Naive thymus-derived CD4-positive, alpha-beta T cell (primary cell): ENCODE measurements at regions not wholly inside any gene's neighbourhood (a gene's known extent, or its start where the extent isn't known, plus 50 kb on each side); places are given as distances from the start of the nearest gene placed in this dataset.

Experiments used
- ATAC-seq: fragments of 150-1000 bp; cut with Tn5 transposase; 2 replicates; pipeline ENCODE4 v1.10.0; 2021; ENCODE audit warnings: mild to moderate bottlenecking, moderate library complexity
- CTCF ChIA-PET: fragments of 350-600 bp; sonication (Branson Sonifier 250); formaldehyde crosslinking; loops from one replicate; lab custom pipeline; 2021; ENCODE audit warnings: antibody characterized with exemption; lab: Charles Lee
- POLR2A ChIA-PET: fragments of 350-600 bp; sonication (Branson Sonifier 250); formaldehyde crosslinking; loops from one replicate; lab custom pipeline; 2021; ENCODE audit warnings: antibody characterized with exemption, inconsistent platforms; lab: Charles Lee
- DNase-seq, 9 donors: peaks; one replicate each; pipeline versions ENCODE4 v3.0.0 to v3.0.0-alpha.2; 2020 to 2022; ENCODE audit warnings: mixed read lengths in 1 of 9
- H3K27ac ChIP-seq: one replicate; pipeline ENCODE4 v1.7.0; 2013; ENCODE audit warnings: mild to moderate bottlenecking, low read depth, low read length, moderate library complexity
- H3K27me3 ChIP-seq, 2 donors: one replicate each; pipeline ENCODE4 v1.7.0; 2013; ENCODE audit warnings: low read length in 2 of 2, mild to moderate bottlenecking in 2 of 2, moderate library complexity in 2 of 2; ENCODE audit not compliant: control insufficient read depth in 2 of 2, insufficient read depth in 2 of 2
- H3K36me3 ChIP-seq, 3 experiments: 1 replicate in 2 of 3; 2 replicates in 1 of 3; pipeline ENCODE4 v1.7.0; 2013; ENCODE audit warnings: low read length in 3 of 3, mild to moderate bottlenecking in 3 of 3, moderate library complexity in 1 of 3; ENCODE audit not compliant: insufficient read depth in 3 of 3, control insufficient read depth in 2 of 3
- H3K4me1 ChIP-seq, 2 donors: one replicate each; pipeline ENCODE4 v1.7.0; 2013; ENCODE audit warnings: low read length in 2 of 2, mild to moderate bottlenecking in 2 of 2, moderate library complexity in 1 of 2; ENCODE audit not compliant: control insufficient read depth in 2 of 2, insufficient read depth in 2 of 2
- H3K4me3 ChIP-seq: 2 replicates; pipeline ENCODE4 v1.7.0; 2013; ENCODE audit warnings: mild to moderate bottlenecking, low read length
- H3K9me3 ChIP-seq, 3 experiments: 1 replicate in 2 of 3; 2 replicates in 1 of 3; pipeline ENCODE4 v1.7.0; 2013; ENCODE audit warnings: low read length in 3 of 3; ENCODE audit not compliant: control insufficient read depth in 2 of 3
- H3K27ac Mint-ChIP-seq, 9 donors: one replicate each; pipeline ENCODE4 v1.8.0; 2020 to 2022; ENCODE audit warnings: mixed read lengths in 9 of 9, mild to moderate bottlenecking in 8 of 9, moderate library complexity in 5 of 9, inconsistent platforms in 2 of 9
- H3K27me3 Mint-ChIP-seq, 5 donors: one replicate each; pipeline ENCODE4 v1.8.0; 2021 to 2022; ENCODE audit warnings: mixed read lengths in 5 of 5, mild to moderate bottlenecking in 1 of 5
- H3K36me3 Mint-ChIP-seq, 5 donors: one replicate each; pipeline ENCODE4 v1.8.0; 2020 to 2022; ENCODE audit warnings: mixed read lengths in 5 of 5, mild to moderate bottlenecking in 3 of 5, inconsistent platforms in 1 of 5
- H3K4me1 Mint-ChIP-seq, 7 donors: one replicate each; pipeline ENCODE4 v1.8.0; 2020 to 2022; ENCODE audit warnings: mixed read lengths in 7 of 7, mild to moderate bottlenecking in 3 of 7, inconsistent platforms in 1 of 7
- H3K4me3 Mint-ChIP-seq, 10 donors: one replicate each; pipeline ENCODE4 v1.8.0; 2020 to 2022; ENCODE audit warnings: mild to moderate bottlenecking in 10 of 10, mixed read lengths in 10 of 10, moderate library complexity in 6 of 10, inconsistent platforms in 2 of 10
- H3K9me3 Mint-ChIP-seq, 11 donors: one replicate each; pipeline ENCODE4 v1.8.0; 2020 to 2022; ENCODE audit warnings: mixed read lengths in 11 of 11, mild to moderate bottlenecking in 4 of 11, inconsistent platforms in 1 of 11, moderate library complexity in 1 of 11
- intact Hi-C, 2 donors: fragments of 100-400 bp; cut with micrococcal nuclease; formaldehyde crosslinking; loops; one replicate each; pipeline ENCODE4 v1.15.1; 2023

- H3K27ac Mint-ChIP-seq: no peak overlapping the region
- intact Hi-C loops: no loop called here
- no peak for DNase-seq
- H3K4me3 Mint-ChIP-seq: no peak overlapping the region
- H3K27ac ChIP-seq: no peak overlapping the region
- no peaks in the 10 kb centered on the region for H3K9me3 ChIP-seq
- H3K27me3 Mint-ChIP-seq: peaks cover 9 to 37% (median 25%) of the 10 kb centered on the region in 5 donors
- no peaks in the 10 kb centered on the region for H3K4me1 ChIP-seq
- ChIA-PET CTCF (interaction anchor here (0.6 kb wide), 1 partner anchor 127 kb away, joined by 3 read pairs; no protein-coding TSS in a partner anchor), POLR2A (no interaction called here)
- no peaks in the 10 kb centered on the region for H3K36me3 Mint-ChIP-seq
- H3K27me3 ChIP-seq: no peaks in the 10 kb centered on the region
- peaks cover 0 to 9% (median 0%) of the 10 kb centered on the region in 11 donors for H3K9me3 Mint-ChIP-seq
- no peaks in the 10 kb centered on the region for H3K4me1 Mint-ChIP-seq
- no peak overlapping the region for H3K4me3 ChIP-seq
- H3K36me3 ChIP-seq: no peaks in the 10 kb centered on the region
- ATAC-seq: no peak
Observed at GRCh38 chr15:92224843-92225242, 168.8 kb upstream of the ST8SIA2 start.

- no peak overlapping the region for H3K4me3 Mint-ChIP-seq
- H3K4me1 Mint-ChIP-seq: no peaks in the 10 kb centered on the region
- Histone ChIP-seq H3K4me1 (no peaks in the 10 kb centered on the region), H3K27ac (no peak overlapping the region), H3K36me3 (no peaks in the 10 kb centered on the region), H3K27me3 (no peaks in the 10 kb centered on the region), H3K4me3 (no peak overlapping the region), H3K9me3 (no peaks in the 10 kb centered on the region)
- DNase-seq: no peak
- intact Hi-C loops: loop anchor here (1.0 to 2.0 kb wide), 2 partner anchors 129 to 923 kb away; no protein-coding TSS in a partner anchor
- no peak for ATAC-seq
- ChIA-PET CTCF (no interaction called here), POLR2A (no interaction called here)
- H3K36me3 Mint-ChIP-seq: no peaks in the 10 kb centered on the region
- H3K9me3 Mint-ChIP-seq: peaks cover 0 to 9% (median 0%) of the 10 kb centered on the region in 11 donors
- no peak overlapping the region for H3K27ac Mint-ChIP-seq
- peaks cover 9 to 41% (median 29%) of the 10 kb centered on the region in 5 donors for H3K27me3 Mint-ChIP-seq
Observed at GRCh38 chr15:92226020-92226612, 167.6 kb upstream of the ST8SIA2 start.

- Mint-ChIP-seq H3K4me1 (peaks cover 0 to 1% (median 0%) of the 10 kb centered on the region in 7 donors), H3K27ac (no peak overlapping the region), H3K9me3 (peaks cover 0 to 12% (median 3%) of the 10 kb centered on the region in 11 donors), H3K36me3 (no peaks in the 10 kb centered on the region), H3K4me3 (no peak overlapping the region), H3K27me3 (peaks cover 8 to 59% (median 46%) of the 10 kb centered on the region in 5 donors)
- Histone ChIP-seq H3K4me3 (no peak overlapping the region), H3K27ac (no peak overlapping the region), H3K27me3 (no peaks in the 10 kb centered on the region), H3K4me1 (no peaks in the 10 kb centered on the region), H3K36me3 (no peaks in the 10 kb centered on the region), H3K9me3 (no peaks in the 10 kb centered on the region)
- POLR2A ChIA-PET: no interaction called here
- CTCF ChIA-PET: interaction anchor here (0.6 kb wide), 1 partner anchor 60 kb away, joined by 3 read pairs; no protein-coding TSS in a partner anchor
- no peak for ATAC-seq
- intact Hi-C loops: no loop called here
- DNase-seq: no peak
Observed at GRCh38 chr15:92228830-92229229, 164.9 kb upstream of the ST8SIA2 start.

- no peaks in the 10 kb centered on the region for H3K4me1 ChIP-seq
- Mint-ChIP-seq H3K27ac (no peak overlapping the region), H3K9me3 (peaks cover 0 to 23% (median 11%) of the 10 kb centered on the region in 11 donors), H3K4me1 (peaks cover 0 to 1% (median 0%) of the 10 kb centered on the region in 7 donors), H3K4me3 (no peak overlapping the region), H3K27me3 (peaks cover 7 to 60% (median 50%) of the 10 kb centered on the region in 5 donors), H3K36me3 (peaks cover 0 to 6% (median 0%) of the 10 kb centered on the region in 5 donors)
- peaks cover 0 to 4% (median 0%) of the 10 kb centered on the region in 3 experiments for H3K9me3 ChIP-seq
- no peak for ATAC-seq
- ChIA-PET POLR2A (no interaction called here), CTCF (no interaction called here)
- H3K36me3 ChIP-seq: no peaks in the 10 kb centered on the region
- DNase-seq: no peak
- no peak overlapping the region for H3K27ac ChIP-seq
- no peaks in the 10 kb centered on the region for H3K27me3 ChIP-seq
- H3K4me3 ChIP-seq: no peak overlapping the region
- intact Hi-C loops: no loop called here
Observed at GRCh38 chr15:92231461-92231860, 162.2 kb upstream of the ST8SIA2 start.

GRCh38 chr15:92232317-92232716, 161.4 kb upstream of the ST8SIA2 start:
- H3K4me3 ChIP-seq: no peak overlapping the region
- ChIA-PET CTCF (no interaction called here), POLR2A (no interaction called here)
- Mint-ChIP-seq H3K4me3 (no peak overlapping the region), H3K27me3 (peaks cover 9 to 64% (median 51%) of the 10 kb centered on the region in 5 donors), H3K9me3 (peaks cover 0 to 29% (median 12%) of the 10 kb centered on the region in 11 donors), H3K36me3 (peaks cover 0 to 6% (median 0%) of the 10 kb centered on the region in 5 donors), H3K4me1 (peaks cover 0 to 1% (median 0%) of the 10 kb centered on the region in 7 donors), H3K27ac (no peak overlapping the region)
- intact Hi-C loops: no loop called here
- peaks cover 0 to 4% (median 0%) of the 10 kb centered on the region in 3 experiments for H3K9me3 ChIP-seq
- no peak for ATAC-seq
- no peaks in the 10 kb centered on the region for H3K27me3 ChIP-seq
- no peak overlapping the region for H3K27ac ChIP-seq
- H3K4me1 ChIP-seq: no peaks in the 10 kb centered on the region
- DNase-seq: no peak
- H3K36me3 ChIP-seq: no peaks in the 10 kb centered on the region

- POLR2A ChIA-PET: no interaction called here
- Histone ChIP-seq H3K4me1 (no peaks in the 10 kb centered on the region), H3K27ac (no peak overlapping the region), H3K36me3 (no peaks in the 10 kb centered on the region), H3K4me3 (no peak overlapping the region), H3K9me3 (peaks cover 0 to 4% (median 0%) of the 10 kb centered on the region in 3 experiments), H3K27me3 (no peaks in the 10 kb centered on the region)
- Mint-ChIP-seq H3K4me1 (peaks cover 0 to 1% (median 0%) of the 10 kb centered on the region in 7 donors), H3K36me3 (peaks cover 0 to 6% (median 0%) of the 10 kb centered on the region in 5 donors), H3K9me3 (peaks cover under 1 to 32% (median 13%) of the 10 kb centered on the region in 11 donors), H3K27me3 (peaks cover 9 to 69% (median 55%) of the 10 kb centered on the region in 5 donors), H3K27ac (no peak overlapping the region), H3K4me3 (no peak overlapping the region)
- no peak for DNase-seq
- intact Hi-C loops: no loop called here
- CTCF ChIA-PET: no interaction called here
- ATAC-seq: no peak
Observed at GRCh38 chr15:92232876-92233275, 160.8 kb upstream of the ST8SIA2 start.

GRCh38 chr15:92243227-92243626, 150.5 kb upstream of the ST8SIA2 start:
- no peak for DNase-seq
- Histone ChIP-seq H3K36me3 (no peaks in the 10 kb centered on the region), H3K4me1 (no peaks in the 10 kb centered on the region), H3K9me3 (peaks cover 0 to 4% (median 0%) of the 10 kb centered on the region in 3 experiments), H3K4me3 (no peak overlapping the region), H3K27ac (no peak overlapping the region), H3K27me3 (no peaks in the 10 kb centered on the region)
- ChIA-PET CTCF (no interaction called here), POLR2A (no interaction called here)
- peaks cover 0 to 24% (median 15%) of the 10 kb centered on the region in 11 donors for H3K9me3 Mint-ChIP-seq
- peaks cover 0 to 2% (median 0%) of the 10 kb centered on the region in 7 donors for H3K4me1 Mint-ChIP-seq
- no peak overlapping the region for H3K4me3 Mint-ChIP-seq
- intact Hi-C loops: no loop called here
- peaks cover 11 to 43% (median 29%) of the 10 kb centered on the region in 5 donors for H3K27me3 Mint-ChIP-seq
- no peak overlapping the region for H3K27ac Mint-ChIP-seq
- peaks cover 0 to 4% (median 0%) of the 10 kb centered on the region in 5 donors for H3K36me3 Mint-ChIP-seq
- no peak for ATAC-seq
